DOHH2 (cell line): ENCODE measurements at regions not wholly inside any gene's neighbourhood (a gene's known extent, or its start where the extent isn't known, plus 50 kb on each side); places are given as distances from the start of the nearest gene placed in this dataset.

ENCODE experiments used
- EZH2phosphoT487 ChIP-seq: fragments of 200-600 bp; sonication (generic); IDR thresholded peaks from 2 replicates; pipeline ENCODE4 v1.6.1; 2017; ENCODE audit warnings: borderline replicate concordance, mild to moderate bottlenecking, antibody characterized with exemption, low read length, moderate library complexity, mixed read lengths
- TF ChIP-seq, protein P1 (sequence below): fragments of 200-600 bp; sonication (generic); IDR thresholded peaks from one replicate; pipeline ENCODE4 v1.5.1; 2014; ENCODE audit warnings: antibody characterized with exemption, mild to moderate bottlenecking, low read depth, low read length; ENCODE audit not compliant: poor library complexity, severe bottlenecking

- TF ChIP-seq, protein P1, sequence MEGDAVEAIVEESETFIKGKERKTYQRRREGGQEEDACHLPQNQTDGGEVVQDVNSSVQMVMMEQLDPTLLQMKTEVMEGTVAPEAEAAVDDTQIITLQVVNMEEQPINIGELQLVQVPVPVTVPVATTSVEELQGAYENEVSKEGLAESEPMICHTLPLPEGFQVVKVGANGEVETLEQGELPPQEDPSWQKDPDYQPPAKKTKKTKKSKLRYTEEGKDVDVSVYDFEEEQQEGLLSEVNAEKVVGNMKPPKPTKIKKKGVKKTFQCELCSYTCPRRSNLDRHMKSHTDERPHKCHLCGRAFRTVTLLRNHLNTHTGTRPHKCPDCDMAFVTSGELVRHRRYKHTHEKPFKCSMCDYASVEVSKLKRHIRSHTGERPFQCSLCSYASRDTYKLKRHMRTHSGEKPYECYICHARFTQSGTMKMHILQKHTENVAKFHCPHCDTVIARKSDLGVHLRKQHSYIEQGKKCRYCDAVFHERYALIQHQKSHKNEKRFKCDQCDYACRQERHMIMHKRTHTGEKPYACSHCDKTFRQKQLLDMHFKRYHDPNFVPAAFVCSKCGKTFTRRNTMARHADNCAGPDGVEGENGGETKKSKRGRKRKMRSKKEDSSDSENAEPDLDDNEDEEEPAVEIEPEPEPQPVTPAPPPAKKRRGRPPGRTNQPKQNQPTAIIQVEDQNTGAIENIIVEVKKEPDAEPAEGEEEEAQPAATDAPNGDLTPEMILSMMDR, result no peak
- no peak for TF ChIP-seq EZH2phosphoT487
Measured at GRCh38 chr16:87057211-87057881, 259.8 kb downstream of the C16orf95 start.
